ENCODE measurements at regions not wholly inside any gene's neighbourhood (a gene's known extent, or its start where the extent isn't known, plus 50 kb on each side); places are given as distances from the start of the nearest gene placed in this dataset.

DNA sequence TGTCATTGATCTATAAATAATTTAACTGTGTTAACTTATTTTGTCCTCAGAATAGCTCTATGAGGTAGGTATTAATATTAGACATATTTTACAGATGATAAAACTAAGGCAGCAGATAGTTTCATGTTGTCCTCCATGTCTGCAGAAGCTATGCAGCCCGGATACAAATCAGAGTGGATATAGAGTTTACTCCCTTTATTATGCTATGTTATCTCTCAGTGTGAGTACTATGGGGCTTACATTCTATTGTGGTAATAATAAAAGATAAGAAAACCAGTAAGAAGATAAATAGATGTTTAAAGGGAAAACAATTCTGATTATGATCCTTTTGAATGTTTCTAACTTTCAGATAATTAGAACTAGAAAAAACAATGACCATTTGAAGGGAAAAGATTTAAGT lies 979.8 kb upstream of the CITED2 start:
- TF ChIP-seq, protein P1, sequence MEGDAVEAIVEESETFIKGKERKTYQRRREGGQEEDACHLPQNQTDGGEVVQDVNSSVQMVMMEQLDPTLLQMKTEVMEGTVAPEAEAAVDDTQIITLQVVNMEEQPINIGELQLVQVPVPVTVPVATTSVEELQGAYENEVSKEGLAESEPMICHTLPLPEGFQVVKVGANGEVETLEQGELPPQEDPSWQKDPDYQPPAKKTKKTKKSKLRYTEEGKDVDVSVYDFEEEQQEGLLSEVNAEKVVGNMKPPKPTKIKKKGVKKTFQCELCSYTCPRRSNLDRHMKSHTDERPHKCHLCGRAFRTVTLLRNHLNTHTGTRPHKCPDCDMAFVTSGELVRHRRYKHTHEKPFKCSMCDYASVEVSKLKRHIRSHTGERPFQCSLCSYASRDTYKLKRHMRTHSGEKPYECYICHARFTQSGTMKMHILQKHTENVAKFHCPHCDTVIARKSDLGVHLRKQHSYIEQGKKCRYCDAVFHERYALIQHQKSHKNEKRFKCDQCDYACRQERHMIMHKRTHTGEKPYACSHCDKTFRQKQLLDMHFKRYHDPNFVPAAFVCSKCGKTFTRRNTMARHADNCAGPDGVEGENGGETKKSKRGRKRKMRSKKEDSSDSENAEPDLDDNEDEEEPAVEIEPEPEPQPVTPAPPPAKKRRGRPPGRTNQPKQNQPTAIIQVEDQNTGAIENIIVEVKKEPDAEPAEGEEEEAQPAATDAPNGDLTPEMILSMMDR (conservative IDR thresholded peaks at IDR 0.05; ENCODE audit: low read depth, low read length): no peak
- TF ChIP-seq EZH2 (IDR thresholded peaks at IDR 0.05; ENCODE audit: borderline replicate concordance, low read depth, low read length, poor library complexity, severe bottlenecking): no peak

Measured in A673 (cell line).